T-helper 1 cell treated with Interleukin-12 subunit alpha and Interleukin-12 subunit beta and Interleukin-4 antibody, amounts not matched to agents 30 ng/mL and 1 ng/mL, for 36 hours (primary cell): ENCODE measurements at regions not wholly inside any gene's neighbourhood (a gene's known extent, or its start where the extent isn't known, plus 50 kb on each side); places are given as distances from the start of the nearest gene placed in this dataset.
"Not testable (repeated sequence)": the region's sequence is repeated elsewhere in the genome, so short reads cannot be mapped to it uniquely, and the experiment has no call there.

Experiments
- intact Hi-C: fragments of 100-400 bp; cut with micrococcal nuclease; formaldehyde crosslinking; loops from one replicate; pipeline ENCODE4 v1.15.1; 2024

- intact Hi-C loops: no loop called here
These were observed 161.4 kb upstream of the SPRY2 start for GRCh38 chr13:80502359-80502758.

- intact Hi-C loops: no loop called here
These were observed 160.6 kb upstream of the SPRY2 start for GRCh38 chr13:80501556-80501955.

- intact Hi-C loops: no loop called here
These were observed 158.8 kb upstream of the SPRY2 start for GRCh38 chr13:80499536-80500290.

DNA sequence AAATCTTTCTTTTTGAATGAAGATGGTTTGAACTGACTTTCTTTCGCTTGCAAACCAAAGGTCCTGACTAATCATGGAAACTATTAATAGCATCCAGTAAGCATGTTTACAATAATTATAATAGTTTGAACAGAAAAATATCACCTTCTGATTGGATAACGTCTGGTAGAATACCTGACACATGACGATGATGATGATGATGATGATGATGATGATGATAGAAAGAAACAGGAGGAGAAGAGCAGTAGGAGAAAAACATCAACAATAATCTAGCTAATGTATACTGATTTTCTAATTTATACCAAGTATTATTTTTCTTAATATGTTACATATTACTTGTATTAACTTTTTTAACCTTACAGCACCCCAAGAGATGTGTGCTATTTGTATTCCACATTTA, 157.5 kb upstream of the SPRY2 start:
- intact Hi-C loops: no loop called here

GRCh38 chr13:80497978-80498377, 157.1 kb upstream of the SPRY2 start:
- intact Hi-C loops: no loop called here

- intact Hi-C loops: no loop called here
These were observed 156.5 kb upstream of the SPRY2 start for GRCh38 chr13:80497439-80497838.

DNA sequence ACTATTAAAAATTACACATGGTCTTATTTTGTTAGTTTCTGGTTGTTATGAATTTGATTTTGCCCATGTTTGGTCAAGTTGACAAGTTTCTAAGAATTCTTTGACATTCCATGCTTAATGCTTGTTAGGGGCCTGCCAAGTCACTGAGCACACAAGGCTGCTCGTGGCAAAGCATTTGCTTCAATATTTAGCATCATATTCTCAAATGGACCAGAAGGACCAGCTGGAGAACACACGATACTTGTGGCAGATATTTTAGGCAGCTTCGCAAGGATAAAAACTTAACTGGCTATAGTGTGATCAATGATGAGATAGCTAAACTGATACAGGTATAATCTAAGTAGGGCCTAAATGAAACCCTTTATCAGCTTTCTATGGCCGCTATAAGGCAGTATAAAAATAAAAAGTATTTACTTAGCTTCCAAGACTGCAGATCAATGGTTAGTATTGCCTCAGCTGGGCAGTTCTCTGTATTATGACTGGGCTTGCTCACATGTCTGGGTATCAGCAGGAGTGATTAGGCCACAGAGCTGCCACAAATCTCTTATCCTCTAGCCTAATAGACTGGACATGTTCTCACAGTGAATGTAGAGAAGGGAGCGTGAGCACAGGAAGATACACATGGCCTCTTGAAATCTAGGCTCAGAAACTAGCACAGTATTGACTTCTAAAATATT, 155.9 kb upstream of the SPRY2 start:
- intact Hi-C loops: no loop called here

GRCh38 chr13:80490491-80490943, 149.6 kb upstream of the SPRY2 start:
- intact Hi-C loops: not testable (repeated sequence)

- intact Hi-C loops: no loop called here
These were observed 145.5 kb upstream of the SPRY2 start for GRCh38 chr13:80486402-80486801.

DNA sequence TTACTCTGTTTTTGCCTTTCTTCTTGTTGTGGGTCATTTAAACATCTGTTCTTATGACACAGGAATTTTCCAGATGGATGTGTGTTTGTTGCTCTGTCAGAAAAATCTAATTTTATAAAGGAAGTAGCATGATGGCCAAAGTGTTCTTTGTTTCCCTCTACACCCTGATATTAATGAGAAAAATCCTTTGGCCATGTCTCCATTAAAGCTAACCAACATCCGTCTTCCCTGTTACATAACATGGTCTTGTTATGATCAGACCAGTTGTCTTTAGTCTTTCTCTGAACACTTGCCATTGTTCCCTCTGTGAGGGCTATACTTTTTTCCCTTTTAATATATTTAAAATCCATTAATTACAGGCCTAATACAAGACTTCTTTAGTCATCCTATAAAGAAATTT, 142.2 kb upstream of the SPRY2 start:
- intact Hi-C loops: no loop called here

DNA sequence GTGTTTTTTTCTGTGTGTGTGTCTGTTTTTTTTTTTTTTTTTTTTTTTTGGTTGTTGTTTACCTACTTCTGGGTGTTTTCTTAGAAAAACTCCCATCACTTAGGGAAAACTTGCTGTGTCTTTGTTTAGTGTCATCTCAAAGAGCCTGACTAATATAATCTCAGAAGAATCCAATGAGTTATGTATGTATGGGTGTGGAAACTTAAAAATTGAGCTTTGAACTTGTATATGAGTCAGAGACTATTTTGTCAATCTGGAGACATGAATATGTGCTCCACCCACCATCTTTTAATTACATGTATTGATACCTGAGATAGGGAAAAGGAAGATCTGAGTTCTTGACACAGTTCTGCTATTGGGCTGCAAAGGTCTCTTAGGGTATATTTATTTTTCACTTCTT, 140.7 kb upstream of the SPRY2 start:
- intact Hi-C loops: no loop called here

- intact Hi-C loops: no loop called here
These were observed 136.9 kb upstream of the SPRY2 start for GRCh38 chr13:80477661-80478443.

- intact Hi-C loops: no loop called here
These were observed 136.0 kb upstream of the SPRY2 start for GRCh38 chr13:80476953-80477352.

GRCh38 chr13:80475718-80476117, 134.8 kb upstream of the SPRY2 start:
- intact Hi-C loops: no loop called here

DNA sequence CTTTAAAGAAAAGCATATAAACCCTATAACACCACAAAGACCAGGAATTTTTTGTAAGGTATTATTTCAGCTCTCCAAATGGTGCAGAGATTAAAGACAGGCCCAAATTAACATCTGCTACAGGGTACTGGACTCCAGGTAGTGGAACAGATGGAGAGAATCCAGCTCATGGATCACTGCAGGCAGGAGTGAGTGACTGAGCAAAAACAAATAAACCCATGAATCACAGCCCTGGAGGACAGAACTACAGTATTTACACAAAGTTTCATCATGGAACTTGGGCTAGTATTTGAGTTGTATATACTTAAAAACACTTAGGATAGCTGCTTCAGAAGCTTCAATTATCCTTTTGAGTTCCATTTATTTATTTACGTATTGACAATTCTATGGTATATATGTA, 132.8 kb upstream of the SPRY2 start:
- intact Hi-C loops: no loop called here

GRCh38 chr13:80469853-80470381, 129.0 kb upstream of the SPRY2 start:
- intact Hi-C loops: no loop called here

DNA sequence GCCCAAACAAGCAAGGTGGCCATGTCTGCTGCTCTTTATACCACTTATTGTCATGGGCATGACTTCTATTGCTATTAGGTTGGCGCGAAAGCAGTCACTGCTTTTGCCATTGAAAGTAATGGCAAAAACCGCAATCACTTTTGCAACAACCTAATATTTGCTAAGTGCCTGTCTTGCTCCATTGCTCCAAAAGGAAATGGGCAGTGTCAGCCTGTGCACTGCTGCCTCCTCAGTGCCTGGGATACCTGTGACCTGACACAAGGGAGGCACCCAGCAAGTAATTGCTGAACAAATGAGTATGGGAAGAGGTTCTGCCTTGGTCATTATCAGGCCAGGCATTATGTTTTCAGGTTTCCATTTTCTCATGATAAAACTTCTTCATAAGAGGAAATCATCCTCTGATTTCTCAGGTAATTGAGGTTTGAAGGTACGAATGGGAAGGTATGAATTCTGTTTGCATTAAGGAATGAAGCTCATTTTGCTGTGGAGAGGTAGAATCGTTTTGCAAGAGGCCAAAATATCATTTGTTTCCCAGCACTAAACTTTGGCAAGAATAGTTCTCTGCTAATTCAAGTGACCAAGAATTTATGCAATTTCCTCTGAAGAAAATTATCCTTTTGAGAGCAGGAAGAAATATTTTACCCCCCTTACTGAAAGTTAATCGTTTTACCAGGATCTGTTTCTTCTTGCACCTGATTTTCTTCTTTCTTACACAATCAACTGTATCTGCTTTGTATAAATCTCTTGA, 128.4 kb upstream of the SPRY2 start:
- intact Hi-C loops: no loop called here

GRCh38 chr13:80465321-80465720, 124.4 kb upstream of the SPRY2 start:
- intact Hi-C loops: no loop called here

GRCh38 chr13:80463673-80464352, 122.9 kb upstream of the SPRY2 start:
- intact Hi-C loops: no loop called here

- intact Hi-C loops: no loop called here
These were observed 121.6 kb upstream of the SPRY2 start for GRCh38 chr13:80462567-80462966.

DNA sequence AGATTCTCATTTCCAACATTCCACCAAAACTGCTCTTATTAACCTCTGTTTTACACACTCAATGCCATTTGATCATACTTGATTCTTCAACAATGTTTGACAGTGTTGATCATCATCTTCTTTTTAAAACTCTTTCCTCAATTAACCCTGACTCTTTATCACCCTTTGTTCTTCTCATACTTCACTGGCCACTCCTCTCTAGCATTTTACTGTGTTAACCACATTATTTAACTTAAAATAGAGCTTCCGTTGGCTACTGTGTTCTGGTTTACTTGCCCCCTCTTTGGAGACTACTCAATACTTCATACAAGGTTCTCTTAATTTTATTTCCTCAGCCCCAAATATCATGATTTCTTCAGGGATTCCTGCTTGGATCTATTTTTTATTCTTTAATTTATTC, 121.1 kb upstream of the SPRY2 start:
- intact Hi-C loops: no loop called here
